CD4-positive, CD25-positive, alpha-beta regulatory T cell (primary cell): ENCODE measurements at regions not wholly inside any gene's neighbourhood (a gene's known extent, or its start where the extent isn't known, plus 50 kb on each side); places are given as distances from the start of the nearest gene placed in this dataset.
"Not testable (repeated sequence)": the region's sequence is repeated elsewhere in the genome, so short reads cannot be mapped to it uniquely, and the experiment has no call there.

ENCODE experiments used
- ATAC-seq, 2 donors: fragments of 150-1000 bp; cut with Tn5 transposase; one replicate each; pipeline ENCODE4 v1.10.0; 2021; ENCODE audit warnings: low read depth in 2 of 2, moderate number of reproducible peaks in 2 of 2, moderate library complexity in 1 of 2
- DNase-seq, 3 donors: peaks; one replicate each; pipeline versions ENCODE4 v3.0.0 to v3.0.0-alpha.2; 2012 to 2022; ENCODE audit warnings: mixed read lengths in 1 of 3
- H3K27ac ChIP-seq: one replicate; pipeline ENCODE4 v1.7.0; 2013; ENCODE audit warnings: mild to moderate bottlenecking, low read length; ENCODE audit not compliant: insufficient read depth, poor library complexity, severe bottlenecking
- H3K27me3 ChIP-seq: one replicate; pipeline ENCODE4 v1.7.0; 2013; ENCODE audit warnings: low read length; ENCODE audit not compliant: control insufficient read depth, insufficient read depth
- H3K36me3 ChIP-seq: one replicate; pipeline ENCODE4 v1.7.0; 2013; ENCODE audit warnings: mild to moderate bottlenecking, low read length, moderate library complexity; ENCODE audit not compliant: control insufficient read depth, insufficient read depth
- H3K4me1 ChIP-seq: 2 replicates; pipeline ENCODE4 v1.7.0; 2013; ENCODE audit warnings: mild to moderate bottlenecking, low read length; ENCODE audit not compliant: insufficient read depth, control insufficient read depth, poor library complexity, severe bottlenecking
- H3K4me3 ChIP-seq: one replicate; pipeline ENCODE4 v1.7.0; 2013; ENCODE audit warnings: low read depth, mild to moderate bottlenecking, low read length, moderate library complexity
- H3K9me3 ChIP-seq, 2 experiments: 1 replicate in 1 of 2; 2 replicates in 1 of 2; pipeline ENCODE4 v1.7.0; 2013; ENCODE audit warnings: low read length in 2 of 2, mild to moderate bottlenecking in 1 of 2, moderate library complexity in 1 of 2; ENCODE audit not compliant: control insufficient read depth in 2 of 2
- H3K27ac Mint-ChIP-seq, 3 donors: one replicate each; pipeline ENCODE4 v1.8.0; 2020 to 2022; ENCODE audit warnings: mild to moderate bottlenecking in 3 of 3, mixed read lengths in 3 of 3, moderate library complexity in 2 of 3
- H3K27me3 Mint-ChIP-seq: one replicate; pipeline ENCODE4 v1.8.0; 2022; ENCODE audit warnings: mild to moderate bottlenecking, mixed read lengths
- H3K36me3 Mint-ChIP-seq: one replicate; pipeline ENCODE4 v1.8.0; 2020; ENCODE audit warnings: mixed read lengths
- H3K4me1 Mint-ChIP-seq, 4 donors: one replicate each; pipeline ENCODE4 v1.8.0; 2020 to 2022; ENCODE audit warnings: mixed read lengths in 4 of 4, mild to moderate bottlenecking in 1 of 4
- H3K4me3 Mint-ChIP-seq, 4 donors: one replicate each; pipeline ENCODE4 v1.8.0; 2020 to 2022; ENCODE audit warnings: mild to moderate bottlenecking in 4 of 4, mixed read lengths in 4 of 4, moderate library complexity in 3 of 4
- H3K9me3 Mint-ChIP-seq, 7 donors: one replicate each; pipeline ENCODE4 v1.8.0; 2020 to 2022; ENCODE audit warnings: mixed read lengths in 7 of 7, mild to moderate bottlenecking in 3 of 7, moderate library complexity in 2 of 7

DNA sequence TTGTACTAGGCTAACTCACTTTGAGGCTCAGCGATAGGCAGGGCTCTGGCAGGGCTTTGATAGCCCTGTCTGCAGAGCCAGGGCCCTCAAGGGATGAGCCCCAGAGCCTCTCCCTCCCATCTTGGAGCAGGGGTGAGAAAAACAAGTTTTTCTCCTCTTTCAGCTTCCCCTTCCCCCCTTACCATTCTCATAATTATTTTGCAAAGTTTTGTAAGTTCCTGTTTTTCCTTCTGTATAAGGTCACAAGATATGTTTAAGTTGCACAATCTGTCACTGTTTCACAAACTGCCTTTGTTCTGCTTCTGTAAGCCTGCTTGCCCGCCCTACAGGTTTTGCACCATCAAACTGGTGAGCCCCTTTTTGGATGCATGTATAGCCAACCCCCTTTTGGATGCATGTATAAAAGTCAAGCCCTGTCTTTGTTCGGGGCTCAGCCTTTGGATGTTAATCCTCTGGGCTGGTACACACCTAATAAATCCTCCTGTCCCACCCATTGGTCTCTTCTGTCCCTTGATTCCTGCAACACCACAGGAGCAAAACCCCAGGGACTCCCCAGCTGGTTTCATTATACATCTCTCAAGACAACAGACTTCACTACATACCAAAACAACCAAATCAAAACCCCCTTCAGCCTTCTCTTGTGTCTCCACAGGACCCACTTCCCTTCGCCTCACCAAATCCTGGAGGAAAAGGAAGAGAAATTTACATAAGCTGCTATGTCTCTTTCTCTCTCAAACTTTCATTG is 52.5 kb upstream of the RESF1 start:
- peaks cover 4 to 26% (median 11%) of the 10 kb centered on the region in 7 donors for H3K9me3 Mint-ChIP-seq
- no peak overlapping the region for H3K4me3 Mint-ChIP-seq
- H3K4me1 Mint-ChIP-seq: peaks cover 0 to 29% (median 13%) of the 10 kb centered on the region in 4 donors
- no peak for ATAC-seq
- peak overlapping the region in 1 of 3 donors; percentile 94 for H3K27ac Mint-ChIP-seq
- Histone ChIP-seq H3K9me3 (peaks cover 8 to 17% of the 10 kb centered on the region in 2 experiments), H3K27me3 (no peaks in the 10 kb centered on the region), H3K4me3 (no peak overlapping the region), H3K4me1 (no peaks in the 10 kb centered on the region), H3K27ac (no peak overlapping the region), H3K36me3 (no peaks in the 10 kb centered on the region)
- H3K27me3 Mint-ChIP-seq: no peaks in the 10 kb centered on the region
- H3K36me3 Mint-ChIP-seq: peaks cover 20% of the 10 kb centered on the region
- no peak for DNase-seq

DNA sequence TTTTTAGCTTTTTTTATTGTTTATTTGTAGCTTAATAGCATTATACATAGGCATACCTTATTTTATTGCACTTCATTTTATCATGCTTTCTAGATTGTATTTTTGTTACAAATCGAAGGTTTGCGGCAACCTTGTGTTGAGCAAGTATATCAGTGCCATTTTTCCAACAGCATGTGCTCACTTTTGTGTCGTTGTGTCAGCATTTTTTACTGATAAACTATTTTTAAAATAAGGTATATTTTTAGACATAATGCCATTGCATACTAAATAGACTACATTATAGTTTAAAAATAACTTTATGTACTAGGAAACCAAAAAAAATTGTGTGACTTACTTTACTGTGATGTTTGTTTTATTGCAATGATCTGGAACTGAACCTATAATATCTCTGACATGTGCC is 56.2 kb upstream of the RESF1 start:
- H3K27ac ChIP-seq: no peak overlapping the region
- no peak overlapping the region for H3K4me3 ChIP-seq
- peaks cover 5 to 39% (median 15%) of the 10 kb centered on the region in 4 donors for H3K4me1 Mint-ChIP-seq
- peaks cover 6% of the 10 kb centered on the region for H3K4me1 ChIP-seq
- no peak overlapping the region for H3K4me3 Mint-ChIP-seq
- DNase-seq (no peak), ATAC-seq (no peak)
- H3K27me3 ChIP-seq: no peaks in the 10 kb centered on the region
- H3K9me3 Mint-ChIP-seq: peaks cover 0 to 38% (median 8%) of the 10 kb centered on the region in 7 donors
- H3K36me3 Mint-ChIP-seq: peaks cover 21% of the 10 kb centered on the region
- H3K27me3 Mint-ChIP-seq: no peaks in the 10 kb centered on the region
- H3K27ac Mint-ChIP-seq: no peak overlapping the region
- H3K36me3 ChIP-seq: no peaks in the 10 kb centered on the region
- peaks cover 11 to 28% of the 10 kb centered on the region in 2 experiments for H3K9me3 ChIP-seq

DNA sequence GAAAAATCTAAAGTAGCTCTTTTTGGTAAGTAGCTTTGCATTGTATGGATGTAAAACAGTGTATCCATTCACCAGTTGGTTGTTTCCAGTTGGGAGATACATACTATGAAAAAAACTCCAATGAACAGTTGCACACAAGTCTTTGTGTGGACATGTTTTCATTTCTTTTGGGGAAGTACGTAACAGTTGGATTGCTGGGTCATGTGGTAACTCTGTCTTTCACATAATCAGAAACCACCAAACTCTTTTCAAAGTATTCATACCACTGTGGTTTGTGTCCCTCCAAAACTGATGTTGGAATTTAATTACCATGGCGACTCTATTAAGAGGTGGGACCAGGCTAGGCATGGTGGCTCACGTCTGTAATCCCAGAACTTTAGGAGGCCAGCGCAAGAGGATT is 58.9 kb upstream of the RESF1 start:
- H3K9me3 ChIP-seq: peaks cover 12 to 28% of the 10 kb centered on the region in 2 experiments
- peaks cover 5 to 42% (median 13%) of the 10 kb centered on the region in 7 donors for H3K9me3 Mint-ChIP-seq
- peaks cover 5% of the 10 kb centered on the region for H3K27me3 Mint-ChIP-seq

DNA sequence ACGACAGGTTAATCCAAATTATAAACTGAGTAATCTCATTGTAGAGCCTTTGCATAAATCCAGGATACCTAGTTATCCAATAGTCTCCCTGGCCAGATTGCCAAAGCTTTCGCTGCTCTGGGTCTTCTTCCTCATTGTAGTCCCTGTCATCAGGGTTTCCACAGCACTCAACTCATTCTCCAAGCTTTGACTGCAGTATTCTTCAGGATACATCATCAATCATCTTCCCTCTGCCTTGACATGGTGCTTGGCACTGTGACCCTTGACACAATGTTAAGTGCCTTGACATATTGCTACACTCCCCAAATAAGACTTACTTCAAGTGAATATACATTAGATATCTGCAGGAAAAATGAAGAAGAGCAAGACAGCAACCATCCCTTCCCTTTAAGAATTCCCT is 60.1 kb upstream of the RESF1 start:
- Mint-ChIP-seq H3K27ac (peak overlapping the region; percentile 60 to 83 (median 70)), H3K4me3 (peak overlapping the region in 3 of 4 donors; percentile 33 to 75 (median 37))

More for the DNA sequence above, 58.9 kb upstream of the RESF1 start:
- Histone ChIP-seq H3K36me3 (no peaks in the 10 kb centered on the region), H3K27ac (no peak overlapping the region), H3K4me3 (no peak overlapping the region), H3K4me1 (peaks cover 18% of the 10 kb centered on the region), H3K27me3 (no peaks in the 10 kb centered on the region)
- ATAC-seq (no peak), DNase-seq (no peak)
- peaks cover 17% of the 10 kb centered on the region for H3K36me3 Mint-ChIP-seq
- no peak overlapping the region for H3K4me3 Mint-ChIP-seq
- H3K27ac Mint-ChIP-seq: no peak overlapping the region
- H3K4me1 Mint-ChIP-seq: peaks cover 16 to 47% (median 23%) of the 10 kb centered on the region in 4 donors

DNA sequence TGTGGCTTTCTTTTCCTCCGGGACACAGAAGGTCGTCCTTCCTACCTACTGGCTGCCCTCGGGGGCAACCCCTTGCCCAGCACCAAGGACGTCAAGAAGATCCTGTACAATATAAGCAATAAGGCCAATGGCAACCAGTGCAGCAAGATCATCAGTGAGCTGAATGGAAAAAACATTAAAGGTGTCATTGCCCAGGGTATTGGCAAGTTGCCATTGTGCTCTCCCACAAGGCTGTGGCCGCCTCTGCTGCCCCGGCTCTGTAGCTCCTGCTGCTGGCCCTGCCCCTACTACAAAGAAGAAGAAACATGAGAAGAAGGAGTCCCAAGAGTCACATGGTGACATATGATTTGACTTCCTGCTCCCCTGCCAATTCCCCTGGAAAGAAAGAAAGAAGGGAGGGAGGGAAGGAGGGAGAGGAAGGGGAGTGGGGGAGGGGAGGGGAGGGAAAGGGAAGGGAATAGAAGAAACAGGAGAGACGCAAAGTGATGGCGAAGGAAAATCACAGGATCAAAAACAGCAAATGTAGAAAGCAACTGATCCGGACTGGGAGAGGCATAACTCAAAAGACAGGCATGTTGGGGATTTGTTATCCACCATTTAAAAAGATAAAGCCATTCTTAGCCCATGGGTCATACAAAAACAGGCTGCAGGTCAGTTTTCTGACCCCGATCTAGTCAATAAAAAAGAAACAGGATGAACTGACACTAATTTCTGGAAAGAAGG is 61.3 kb upstream of the RESF1 start:
- Mint-ChIP-seq H3K9me3 (peaks cover 5 to 57% (median 14%) of the 10 kb centered on the region in 7 donors), H3K36me3 (peaks cover 17% of the 10 kb centered on the region), H3K4me1 (peaks cover 16 to 65% (median 32%) of the 10 kb centered on the region in 4 donors), H3K27me3 (peaks cover 5% of the 10 kb centered on the region), H3K4me3 (peak overlapping the region; percentile 47 to 75 (median 63)), H3K27ac (peak overlapping the region; percentile 92 to 99 (median 93))
- Histone ChIP-seq H3K9me3 (peaks cover 13 to 37% of the 10 kb centered on the region in 2 experiments), H3K4me3 (peak overlapping the region; percentile 51), H3K27me3 (no peaks in the 10 kb centered on the region), H3K36me3 (no peaks in the 10 kb centered on the region), H3K27ac (peak overlapping the region; percentile 87), H3K4me1 (peaks cover 32% of the 10 kb centered on the region)
- DNase-seq (no peak), ATAC-seq (no peak)

More for the DNA sequence above, 60.1 kb upstream of the RESF1 start:
- Histone ChIP-seq H3K27ac (no peak overlapping the region), H3K4me3 (peak overlapping the region; percentile 26), H3K4me1 (peaks cover 24% of the 10 kb centered on the region), H3K36me3 (no peaks in the 10 kb centered on the region), H3K27me3 (no peaks in the 10 kb centered on the region), H3K9me3 (peaks cover 13 to 36% of the 10 kb centered on the region in 2 experiments)
- H3K27me3 Mint-ChIP-seq: peaks cover 5% of the 10 kb centered on the region
- peaks cover 16 to 57% (median 29%) of the 10 kb centered on the region in 4 donors for H3K4me1 Mint-ChIP-seq
- H3K9me3 Mint-ChIP-seq: peaks cover 5 to 50% (median 13%) of the 10 kb centered on the region in 7 donors
- H3K36me3 Mint-ChIP-seq: peaks cover 17% of the 10 kb centered on the region
- DNase-seq: no peak
- no peak for ATAC-seq

DNA sequence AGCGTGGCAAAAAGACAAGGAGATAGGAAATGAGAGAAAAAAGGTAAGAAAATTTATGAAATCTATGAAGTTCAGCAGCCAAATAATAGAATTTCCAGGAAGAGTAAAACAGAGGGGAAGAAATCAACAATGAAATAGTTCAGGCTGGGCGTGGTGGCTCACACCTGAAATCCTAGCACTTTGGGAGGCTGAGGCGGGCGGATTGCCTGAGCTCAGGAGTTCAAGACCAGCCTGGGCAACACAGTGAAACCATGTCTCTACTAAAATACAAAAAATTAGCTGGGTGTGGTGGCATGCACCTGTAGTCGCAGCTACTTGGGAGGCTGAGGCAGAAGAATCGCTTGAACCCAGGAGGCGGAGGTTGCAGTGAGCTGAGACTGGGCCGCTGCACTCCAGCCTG is 62.1 kb upstream of the RESF1 start:
- Histone ChIP-seq H3K9me3 (peaks cover 13 to 37% of the 10 kb centered on the region in 2 experiments), H3K27ac (peak overlapping the region; percentile 87), H3K4me1 (peaks cover 35% of the 10 kb centered on the region), H3K4me3 (peak overlapping the region; percentile 59)
- Mint-ChIP-seq H3K9me3 (peaks cover 5 to 62% (median 14%) of the 10 kb centered on the region in 7 donors), H3K4me3 (peak overlapping the region; percentile 67 to 85 (median 77)), H3K4me1 (peaks cover 16 to 73% (median 32%) of the 10 kb centered on the region in 4 donors), H3K36me3 (peaks cover 17% of the 10 kb centered on the region), H3K27ac (peak overlapping the region; percentile 92 to 99 (median 94))
- H3K27me3 ChIP-seq, DNase-seq, ATAC-seq, H3K27me3 Mint-ChIP-seq, H3K36me3 ChIP-seq: not testable (repeated sequence)

DNA sequence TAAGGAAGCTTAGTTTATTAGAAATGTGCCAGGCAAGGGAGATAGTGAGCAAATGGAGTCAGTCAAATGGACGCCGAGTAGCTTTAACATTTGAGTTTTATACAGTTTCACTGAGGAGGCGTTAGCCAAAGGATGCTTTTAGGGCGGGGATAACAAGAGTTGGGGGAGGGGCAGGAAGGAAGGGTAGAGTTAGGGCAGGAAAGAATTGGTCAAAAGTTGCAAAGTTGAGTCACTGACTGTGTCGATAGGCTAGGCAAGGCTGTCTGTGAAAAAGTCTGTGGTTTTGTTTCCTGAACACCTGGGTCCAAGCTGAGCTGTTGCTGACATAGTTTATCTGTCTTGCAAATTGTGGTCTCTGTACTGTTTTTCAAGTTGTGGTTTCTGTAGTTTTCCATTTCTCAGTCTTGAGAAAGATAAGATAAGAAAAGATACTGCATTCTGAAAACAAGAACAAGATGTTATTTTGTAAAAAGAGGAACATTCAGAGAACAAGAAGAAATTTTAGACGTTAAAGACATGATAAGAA is 62.6 kb upstream of the RESF1 start:
- Histone ChIP-seq H3K36me3 (no peaks in the 10 kb centered on the region), H3K4me3 (peak overlapping the region; percentile 59), H3K27me3 (no peaks in the 10 kb centered on the region), H3K4me1 (peaks cover 37% of the 10 kb centered on the region), H3K27ac (peak overlapping the region; percentile 87), H3K9me3 (peaks cover 15 to 37% of the 10 kb centered on the region in 2 experiments)
- peaks cover 16 to 75% (median 32%) of the 10 kb centered on the region in 4 donors for H3K4me1 Mint-ChIP-seq
- H3K27me3 Mint-ChIP-seq: peaks cover 5% of the 10 kb centered on the region
- peak; percentile 75 to 96 (median 93) for DNase-seq
- ATAC-seq: peak; percentile 99
- peaks cover 17% of the 10 kb centered on the region for H3K36me3 Mint-ChIP-seq
- peaks cover 5 to 63% (median 14%) of the 10 kb centered on the region in 7 donors for H3K9me3 Mint-ChIP-seq
- peak overlapping the region; percentile 67 to 85 (median 77) for H3K4me3 Mint-ChIP-seq
- peak overlapping the region; percentile 92 to 99 (median 94) for H3K27ac Mint-ChIP-seq
